ENCODE measurements at regions not wholly inside any gene's neighbourhood (a gene's known extent, or its start where the extent isn't known, plus 50 kb on each side); places are given as distances from the start of the nearest gene placed in this dataset.

DNA sequence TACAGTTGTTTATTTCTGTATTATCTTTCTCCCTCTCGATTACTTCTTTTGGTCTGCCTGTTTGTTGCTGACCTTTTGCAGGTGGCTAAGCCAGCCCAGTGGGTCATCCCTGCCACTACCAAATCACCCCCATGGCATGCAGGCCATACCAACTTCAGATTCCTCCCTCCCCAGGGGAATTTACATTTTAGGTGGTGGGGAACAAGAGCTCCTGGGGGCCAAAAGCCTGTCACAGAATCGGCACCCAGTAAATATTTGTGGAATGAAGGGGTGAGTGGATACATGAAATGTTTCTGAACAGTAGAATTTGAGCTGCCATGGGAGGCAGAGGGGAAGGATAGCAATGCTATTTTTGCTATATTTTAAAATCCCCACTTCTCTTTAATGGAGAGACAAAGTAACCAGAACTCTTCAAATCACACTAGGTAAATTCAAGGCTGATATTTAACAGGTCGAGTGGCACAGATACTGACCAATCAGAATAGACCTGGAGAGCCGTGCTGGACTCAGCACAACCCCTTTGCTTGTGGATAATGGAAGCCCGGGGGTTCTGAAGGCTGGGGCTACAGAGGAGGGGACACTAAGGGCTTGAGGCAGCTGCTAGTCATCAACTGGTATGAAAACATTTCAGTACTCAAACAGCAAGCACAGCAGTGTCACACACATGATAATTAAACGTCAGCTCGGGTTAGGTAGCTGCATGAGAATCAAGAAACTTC is 54.3 kb upstream of the SMAD3 start:
- no peaks in the 10 kb centered on the region for H3K36me3 ChIP-seq
- no peak for TF ChIP-seq POLR2A (IDR thresholded peaks at IDR 0.05)
- TF ChIP-seq POLR2AphosphoS5 (IDR thresholded peaks at IDR 0.05): no peak
- no peak for TF ChIP-seq EP300 (IDR thresholded peaks at IDR 0.05; ENCODE audit: low read depth)
- TF ChIP-seq, protein P1, sequence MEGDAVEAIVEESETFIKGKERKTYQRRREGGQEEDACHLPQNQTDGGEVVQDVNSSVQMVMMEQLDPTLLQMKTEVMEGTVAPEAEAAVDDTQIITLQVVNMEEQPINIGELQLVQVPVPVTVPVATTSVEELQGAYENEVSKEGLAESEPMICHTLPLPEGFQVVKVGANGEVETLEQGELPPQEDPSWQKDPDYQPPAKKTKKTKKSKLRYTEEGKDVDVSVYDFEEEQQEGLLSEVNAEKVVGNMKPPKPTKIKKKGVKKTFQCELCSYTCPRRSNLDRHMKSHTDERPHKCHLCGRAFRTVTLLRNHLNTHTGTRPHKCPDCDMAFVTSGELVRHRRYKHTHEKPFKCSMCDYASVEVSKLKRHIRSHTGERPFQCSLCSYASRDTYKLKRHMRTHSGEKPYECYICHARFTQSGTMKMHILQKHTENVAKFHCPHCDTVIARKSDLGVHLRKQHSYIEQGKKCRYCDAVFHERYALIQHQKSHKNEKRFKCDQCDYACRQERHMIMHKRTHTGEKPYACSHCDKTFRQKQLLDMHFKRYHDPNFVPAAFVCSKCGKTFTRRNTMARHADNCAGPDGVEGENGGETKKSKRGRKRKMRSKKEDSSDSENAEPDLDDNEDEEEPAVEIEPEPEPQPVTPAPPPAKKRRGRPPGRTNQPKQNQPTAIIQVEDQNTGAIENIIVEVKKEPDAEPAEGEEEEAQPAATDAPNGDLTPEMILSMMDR (IDR thresholded peaks at IDR 0.05): no peak
- H3K4me3 ChIP-seq: no peak overlapping the region
- in situ Hi-C loops (cut with MboI; ENCODE audit: low pct_ligation_motif_present in 1 of 4, low pct_unique_long_range_greater_than_20kb in 1 of 4, low sequenced_read_pairs in 3 of 4): no loop called here
- 76 to 79% methylated on average over 7 of the region's 7 CpGs for WGBS, 2 donors (ENCODE audit: low coverage in 1 of 2)
- no peaks in the 10 kb centered on the region for H3K27me3 ChIP-seq
- H3K27ac ChIP-seq: no peak overlapping the region
- no peaks in the 10 kb centered on the region for H3K9me3 ChIP-seq
- no peak for DNase-seq
- H3K4me1 ChIP-seq: no peaks in the 10 kb centered on the region
- intact Hi-C loops (cut with DNase I; ENCODE audit: low total_unique reads): loop anchor here (1.0 kb wide), 1 partner anchor 41 kb away; no protein-coding TSS in a partner anchor

DNA sequence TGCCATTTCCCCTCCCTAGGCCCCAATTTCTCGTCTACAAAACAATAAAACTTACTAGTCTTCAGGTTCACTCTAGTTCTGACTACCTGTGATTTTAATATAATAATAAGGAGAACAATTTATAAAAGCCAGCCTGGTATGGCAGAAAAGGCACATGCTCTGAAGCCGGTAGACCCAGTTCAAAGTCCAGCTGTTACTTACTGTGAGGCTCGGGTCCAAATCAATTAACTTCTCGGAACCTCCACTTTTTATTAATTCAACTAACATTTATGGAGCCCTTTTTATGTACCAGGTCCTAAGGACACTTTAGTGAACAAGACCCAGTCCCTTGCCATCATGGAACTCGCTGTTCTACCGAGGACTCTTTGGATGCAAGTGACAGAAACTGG is 53.8 kb upstream of the SMAD3 start:
- in situ Hi-C loops (cut with MboI; ENCODE audit: low pct_ligation_motif_present in 1 of 4, low pct_unique_long_range_greater_than_20kb in 1 of 4, low sequenced_read_pairs in 3 of 4): no loop called here
- H3K36me3 ChIP-seq: no peaks in the 10 kb centered on the region
- no peak overlapping the region for H3K4me3 ChIP-seq
- H3K27me3 ChIP-seq: no peaks in the 10 kb centered on the region
- no peak for DNase-seq
- no peak overlapping the region for H3K27ac ChIP-seq
- H3K9me3 ChIP-seq: no peaks in the 10 kb centered on the region
- H3K4me1 ChIP-seq: no peaks in the 10 kb centered on the region
- TF ChIP-seq, protein P1 (IDR thresholded peaks at IDR 0.05): no peak
- TF ChIP-seq POLR2AphosphoS5 (IDR thresholded peaks at IDR 0.05) (no peak), EP300 (IDR thresholded peaks at IDR 0.05; ENCODE audit: low read depth) (no peak), POLR2A (IDR thresholded peaks at IDR 0.05) (no peak)
- 47 to 73% methylated on average over 5 to 6 of the region's 6 CpGs for WGBS, 2 donors (ENCODE audit: low coverage in 1 of 2)
- intact Hi-C loops (cut with DNase I; ENCODE audit: low total_unique reads): loop anchor here (1.0 kb wide), 1 partner anchor 41 kb away; no protein-coding TSS in a partner anchor

DNA sequence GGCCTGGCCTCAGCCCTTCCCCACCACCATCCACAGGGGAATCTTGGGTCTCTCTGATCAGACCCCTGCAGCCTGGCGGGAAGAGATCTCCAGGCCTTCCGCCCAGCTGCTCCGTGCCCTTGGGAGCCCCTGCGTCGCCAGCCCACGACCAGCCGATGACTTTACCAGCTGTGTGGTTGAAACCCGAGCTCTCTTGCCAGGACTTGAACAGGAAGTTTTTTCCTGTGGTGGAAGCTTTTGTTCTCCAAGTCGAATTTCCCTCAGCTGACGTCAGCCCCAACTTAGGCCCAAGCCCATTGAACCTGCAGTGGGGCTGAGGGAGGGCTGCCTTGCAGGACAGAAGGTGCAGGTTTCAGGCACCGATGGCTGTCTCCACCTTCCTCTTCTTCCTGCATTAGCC is 51.7 kb upstream of the SMAD3 start:
- H3K4me3 ChIP-seq: no peak overlapping the region
- H3K9me3 ChIP-seq: no peaks in the 10 kb centered on the region
- no peaks in the 10 kb centered on the region for H3K4me1 ChIP-seq
- TF ChIP-seq POLR2AphosphoS5 (IDR thresholded peaks at IDR 0.05) (no peak), EP300 (IDR thresholded peaks at IDR 0.05; ENCODE audit: low read depth) (no peak), POLR2A (IDR thresholded peaks at IDR 0.05) (no peak)
- TF ChIP-seq, protein P1 (IDR thresholded peaks at IDR 0.05): no peak
- in situ Hi-C loops (cut with MboI; ENCODE audit: low pct_ligation_motif_present in 1 of 4, low pct_unique_long_range_greater_than_20kb in 1 of 4, low sequenced_read_pairs in 3 of 4): no loop called here
- 85% methylated on average over 11 of the region's 11 CpGs; no CpG with 5 or more reads in 1 of the 2 donors for WGBS, 2 donors (ENCODE audit: low coverage in 1 of 2)
- no peaks in the 10 kb centered on the region for H3K27me3 ChIP-seq
- DNase-seq: no peak
- no peak overlapping the region for H3K27ac ChIP-seq
- H3K36me3 ChIP-seq: no peaks in the 10 kb centered on the region
- intact Hi-C loops (cut with DNase I; ENCODE audit: low total_unique reads): no loop called here

Small RNA genes lying in the stretch of these regions (small RNA-seq; reads per million reads assigned to genes)
- 0 reads per million in 4 donors for gene HMGN2P47

Measured in transverse colon (tissue), 4 donors.